ENCODE measurements at regions not wholly inside any gene's neighbourhood (a gene's known extent, or its start where the extent isn't known, plus 50 kb on each side); places are given as distances from the start of the nearest gene placed in this dataset.

DNA sequence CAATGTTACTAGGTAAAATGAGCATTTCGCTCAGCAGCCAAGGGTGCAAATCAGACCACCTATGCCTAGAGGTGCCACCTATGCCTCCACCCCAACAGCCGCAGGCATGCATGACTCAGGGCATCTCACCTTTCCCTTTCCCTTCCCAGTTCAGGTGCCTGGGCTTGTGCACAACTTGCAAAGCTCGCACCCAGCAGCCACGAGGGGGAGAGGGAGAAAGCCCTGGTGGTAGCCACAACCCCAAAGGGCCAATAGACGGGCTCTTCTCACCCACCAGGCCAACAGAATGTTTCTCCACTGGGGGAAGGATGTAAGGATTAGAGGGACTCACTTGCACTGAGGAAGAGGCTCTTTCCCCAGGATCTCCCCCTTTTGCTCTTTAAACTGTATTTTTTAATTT, 462.3 kb upstream of the PCDH15 start:
- Histone ChIP-seq H2BK5ac (ENCODE audit: low read depth, low read length) (no peak overlapping the region), H3K4me2 (ENCODE audit: insufficient read depth in 1 of 2, low read depth in 2 of 2, low read length in 2 of 2) (no peak overlapping the region), H3K27me3 (replicated peaks in 1 of 4; ENCODE audit: control insufficient read depth in 3 of 4, extremely low read depth in 1 of 4, insufficient read depth in 3 of 4, low read length in 3 of 4) (no peaks in the 10 kb centered on the region), H3K23ac (ENCODE audit: insufficient read length) (no peak overlapping the region), H3K9ac (replicated peaks in 1 of 4; ENCODE audit: extremely low read depth in 1 of 4, low read depth in 3 of 4, low read length in 3 of 4) (no peak overlapping the region), H3K27ac (ENCODE audit: low read depth, low read length) (no peak overlapping the region), H4K5ac (ENCODE audit: insufficient read length, low read depth, low read length) (no peak overlapping the region), H3K14ac (ENCODE audit: insufficient read length) (no peak overlapping the region), H4K8ac (ENCODE audit: extremely low read depth, insufficient read depth, low read length) (no peak overlapping the region), H2AFZ (ENCODE audit: low read length) (0 out of 2 replicates have a peak overlapping the region, but pooled peaks have one; percentile 40), H2BK15ac (ENCODE audit: low read length) (no peak overlapping the region), H3K4ac (replicated peaks; ENCODE audit: insufficient read length, low read depth, low read length) (no peak overlapping the region), H3K9me3 (ENCODE audit: insufficient read depth in 2 of 2, low read depth in 1 of 2, low read length in 1 of 2) (no peaks in the 10 kb centered on the region), H3K4me3 (ENCODE audit: extremely low read depth in 1 of 4, insufficient read depth in 2 of 4, low read depth in 3 of 4, low read length in 4 of 4) (no peak overlapping the region), H2AK5ac (ENCODE audit: low read depth, low read length) (no peak overlapping the region), H3K56ac (replicated peaks; ENCODE audit: insufficient read length, low read depth, low read length) (no peak overlapping the region), H3K36me3 (ENCODE audit: control insufficient read depth in 2 of 4, insufficient read depth in 4 of 4, low read length in 3 of 4) (no peaks in the 10 kb centered on the region), H3K79me1 (ENCODE audit: low read depth, low read length) (no peaks in the 10 kb centered on the region), H4K91ac (replicated peaks; ENCODE audit: insufficient read length, low read length) (peak overlapping the region; percentile 83), H2BK20ac (ENCODE audit: low read length) (peak overlapping the region; percentile 89; the same call in 1 of the 2 replicates), H3K18ac (ENCODE audit: extremely low read depth, low read length) (no peak overlapping the region), H2BK12ac (ENCODE audit: low read depth, low read length) (peak overlapping the region; percentile 63; the same call in 1 of the 2 replicates), H4K20me1 (replicated peaks in 1 of 2; ENCODE audit: control insufficient read depth in 1 of 2, insufficient read depth in 2 of 2, low read length in 2 of 2) (no peaks in the 10 kb centered on the region), H2BK120ac (replicated peaks; ENCODE audit: low read depth, low read length) (no peak overlapping the region), H3K23me2 (ENCODE audit: low read depth, low read length) (no peaks in the 10 kb centered on the region), H3K79me2 (ENCODE audit: control insufficient read depth in 1 of 2, insufficient read depth in 2 of 2, low read length in 2 of 2) (no peaks in the 10 kb centered on the region), H3K4me1 (replicated peaks in 1 of 4; ENCODE audit: control insufficient read depth in 3 of 4, insufficient read depth in 4 of 4, low read length in 3 of 4) (peaks cover 0 to 5% (median 4%) of the 10 kb centered on the region in 4 experiments; a peak in 3 of 7 replicates)
- no peak for DNase-seq (ENCODE audit: low read depth in 1 of 2, low spot score in 2 of 2)
- CTCF ChIA-PET (ENCODE audit: partially characterized antibody) = interaction anchor here (0.7 to 1.9 kb wide), 12 partner anchors 9 to 1810 kb away, joined by 3 to 7 read pairs (median 4); no protein-coding TSS in a partner anchor
- no peak for FAIRE-seq
- POLR2A ChIA-PET (ENCODE audit: partially characterized antibody) = no interaction called here
- TF ChIP-seq GTF2F1 (IDR thresholded peaks at IDR 0.05; ENCODE audit: borderline replicate concordance, low read depth, low read length) = no peak
- no peak for TF ChIP-seq TAF7 (optimal IDR thresholded peaks at IDR 0.05; ENCODE audit: borderline replicate concordance, low read depth, low read length)
- no peak for TF ChIP-seq ASH2L (IDR thresholded peaks at IDR 0.05; ENCODE audit: low read length)
- WGBS, 2 experiments (ENCODE audit: extremely low coverage in 1 of 2, insufficient coverage in 1 of 2, insufficient read length in 1 of 2, insufficient replicate concordance in 2 of 2, low coverage in 1 of 2, low lambda C conversion rate in 2 of 2, missing lambda C conversion rate in 1 of 2) = 75% methylated on average over 5 of the region's 5 CpGs; no CpG with 5 or more reads in 1 of the 2 experiments

Measured in H1 (cell line).